ENCODE measurements at regions not wholly inside any gene's neighbourhood (a gene's known extent, or its start where the extent isn't known, plus 50 kb on each side); places are given as distances from the start of the nearest gene placed in this dataset.

GRCh38 chr2:75810611-75811330 is 100.1 kb upstream of the GCFC2 start:
- TF ChIP-seq, protein P1, sequence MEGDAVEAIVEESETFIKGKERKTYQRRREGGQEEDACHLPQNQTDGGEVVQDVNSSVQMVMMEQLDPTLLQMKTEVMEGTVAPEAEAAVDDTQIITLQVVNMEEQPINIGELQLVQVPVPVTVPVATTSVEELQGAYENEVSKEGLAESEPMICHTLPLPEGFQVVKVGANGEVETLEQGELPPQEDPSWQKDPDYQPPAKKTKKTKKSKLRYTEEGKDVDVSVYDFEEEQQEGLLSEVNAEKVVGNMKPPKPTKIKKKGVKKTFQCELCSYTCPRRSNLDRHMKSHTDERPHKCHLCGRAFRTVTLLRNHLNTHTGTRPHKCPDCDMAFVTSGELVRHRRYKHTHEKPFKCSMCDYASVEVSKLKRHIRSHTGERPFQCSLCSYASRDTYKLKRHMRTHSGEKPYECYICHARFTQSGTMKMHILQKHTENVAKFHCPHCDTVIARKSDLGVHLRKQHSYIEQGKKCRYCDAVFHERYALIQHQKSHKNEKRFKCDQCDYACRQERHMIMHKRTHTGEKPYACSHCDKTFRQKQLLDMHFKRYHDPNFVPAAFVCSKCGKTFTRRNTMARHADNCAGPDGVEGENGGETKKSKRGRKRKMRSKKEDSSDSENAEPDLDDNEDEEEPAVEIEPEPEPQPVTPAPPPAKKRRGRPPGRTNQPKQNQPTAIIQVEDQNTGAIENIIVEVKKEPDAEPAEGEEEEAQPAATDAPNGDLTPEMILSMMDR (conservative IDR thresholded peaks at IDR 0.05; ENCODE audit: low read depth, low read length), result no peak
- no peak for DNase-seq (ENCODE audit: low read depth)
- no peak overlapping the region for H3K4me3 ChIP-seq (ENCODE audit: low read length)

GRCh38 chr2:75808793-75809535 is 98.2 kb upstream of the GCFC2 start:
- no peak for DNase-seq (ENCODE audit: low read depth)
- TF ChIP-seq, protein P1 (conservative IDR thresholded peaks at IDR 0.05; ENCODE audit: low read depth, low read length), result no peak
- no peak overlapping the region for H3K4me3 ChIP-seq (ENCODE audit: low read length)

GRCh38 chr2:75807992-75808391 is 97.3 kb upstream of the GCFC2 start:
- TF ChIP-seq, protein P1 (conservative IDR thresholded peaks at IDR 0.05; ENCODE audit: low read depth, low read length), result no peak
- no peak for DNase-seq (ENCODE audit: low read depth)
- no peak overlapping the region for H3K4me3 ChIP-seq (ENCODE audit: low read length)

DNA sequence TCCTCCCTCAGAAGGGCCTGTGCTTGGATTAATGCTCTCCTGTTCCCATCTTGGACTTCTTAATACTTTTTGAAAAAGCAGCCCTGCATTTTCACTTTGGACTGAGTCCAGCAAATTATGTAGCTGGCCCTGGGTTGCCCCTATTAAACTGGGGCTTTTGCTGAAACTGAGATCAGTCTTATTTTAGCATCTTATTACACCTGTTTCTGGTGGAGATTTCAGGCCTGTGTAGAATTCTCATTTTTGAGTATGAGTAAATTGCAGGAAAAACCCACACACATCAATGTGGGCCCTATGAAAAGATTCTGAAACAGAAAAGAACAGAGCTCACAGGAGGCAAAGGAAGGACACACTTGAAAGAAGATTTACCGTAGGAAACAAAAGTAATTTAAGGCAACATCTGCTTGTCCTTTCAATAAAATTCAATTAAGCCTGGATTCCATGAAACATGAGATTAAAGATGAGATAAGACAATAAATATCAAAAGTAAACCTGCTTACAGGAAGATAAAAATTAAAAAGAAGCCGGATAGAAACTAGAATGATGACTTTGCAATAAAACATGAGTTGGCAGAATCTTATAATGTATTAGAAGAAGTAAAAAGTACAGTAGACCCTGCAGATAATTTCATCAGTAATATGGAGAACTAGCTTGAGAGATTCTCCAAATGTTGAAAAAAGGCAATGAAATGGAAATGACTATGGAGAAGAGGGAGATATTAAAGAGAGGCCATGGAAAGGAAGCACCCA is 90.7 kb upstream of the GCFC2 start:
- DNase-seq (ENCODE audit: low read depth), result no peak
- TF ChIP-seq, protein P1 (conservative IDR thresholded peaks at IDR 0.05; ENCODE audit: low read depth, low read length), result no peak
- no peak overlapping the region for H3K4me3 ChIP-seq (ENCODE audit: low read length)

DNA sequence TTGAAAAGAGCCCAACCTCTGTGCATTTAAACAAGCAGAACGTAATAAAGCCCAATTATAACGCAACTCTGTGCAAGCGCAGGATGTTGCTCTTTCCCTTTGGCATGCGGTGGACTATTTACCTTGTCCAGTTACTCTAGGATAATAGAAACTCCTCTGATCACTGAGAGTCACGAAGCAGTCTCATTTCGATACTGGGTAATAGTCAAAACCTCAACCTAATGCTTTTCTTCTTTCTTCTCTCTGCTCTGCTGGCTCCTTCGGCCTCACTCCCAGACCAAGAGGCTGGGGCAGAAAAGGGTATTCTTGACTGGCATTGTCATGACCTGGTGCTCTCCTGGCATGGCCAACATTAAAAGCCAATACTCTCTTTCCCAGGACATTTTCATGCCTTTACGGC is 89.7 kb upstream of the GCFC2 start:
- TF ChIP-seq, protein P1 (conservative IDR thresholded peaks at IDR 0.05; ENCODE audit: low read depth, low read length), result no peak
- H3K4me3 ChIP-seq (ENCODE audit: low read length), result no peak overlapping the region
- DNase-seq (ENCODE audit: low read depth), result no peak

DNA sequence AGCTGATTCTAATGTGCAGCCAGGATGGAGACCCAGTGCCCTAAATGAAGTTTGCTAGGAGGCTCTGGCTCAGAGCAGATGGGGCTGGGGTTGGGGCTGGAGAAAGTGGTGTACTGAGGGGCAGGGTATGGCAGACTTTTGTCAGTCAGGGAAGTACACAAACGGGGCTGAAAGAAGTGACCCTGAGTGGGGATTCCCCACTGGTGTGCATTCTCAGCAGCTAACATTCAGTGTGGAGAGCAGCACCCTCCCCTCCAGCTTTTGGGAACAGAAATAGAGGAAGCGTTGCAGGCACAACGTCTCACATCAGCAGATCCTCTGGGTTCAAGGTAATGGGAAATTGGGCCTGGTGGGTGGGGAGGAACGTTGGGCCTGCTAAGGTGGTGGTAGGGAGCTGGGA is 89.1 kb upstream of the GCFC2 start:
- TF ChIP-seq, protein P1 (conservative IDR thresholded peaks at IDR 0.05; ENCODE audit: low read depth, low read length), result no peak
- no peak for DNase-seq (ENCODE audit: low read depth)
- no peak overlapping the region for H3K4me3 ChIP-seq (ENCODE audit: low read length)
